ENCODE measurements at regions not wholly inside any gene's neighbourhood (a gene's known extent, or its start where the extent isn't known, plus 50 kb on each side); places are given as distances from the start of the nearest gene placed in this dataset.

GRCh38 chr9:11559001-11559776, 946.4 kb upstream of the PTPRD start:
- Histone ChIP-seq H3K4me3 (no peak overlapping the region), H3K4me1 (no peaks in the 10 kb centered on the region), H3K9me3 (peaks cover 0 to 3% of the 10 kb centered on the region in 2 donors), H3K27ac (no peak overlapping the region), H3K27me3 (no peaks in the 10 kb centered on the region), H3K36me3 (no peaks in the 10 kb centered on the region)
- intact Hi-C loops (cut with DNase I; ENCODE audit: low total_unique reads) (no loop called here), in situ Hi-C loops (cut with MboI; ENCODE audit: low pct_ligation_motif_present in 1 of 4, low pct_unique_long_range_greater_than_20kb in 1 of 4, low sequenced_read_pairs in 3 of 4) (no loop called here)
- TF ChIP-seq CTCF (IDR thresholded peaks at IDR 0.05): no peak
- TF ChIP-seq POLR2AphosphoS5 (IDR thresholded peaks at IDR 0.05): no peak
- no peak for TF ChIP-seq EP300 (IDR thresholded peaks at IDR 0.05; ENCODE audit: low read depth)
- TF ChIP-seq POLR2A (IDR thresholded peaks at IDR 0.05): no peak
- no peak for DNase-seq
- WGBS, 2 donors (ENCODE audit: low coverage in 1 of 2): 42 to 50% methylated on average over 3 of the region's 3 CpGs

DNA sequence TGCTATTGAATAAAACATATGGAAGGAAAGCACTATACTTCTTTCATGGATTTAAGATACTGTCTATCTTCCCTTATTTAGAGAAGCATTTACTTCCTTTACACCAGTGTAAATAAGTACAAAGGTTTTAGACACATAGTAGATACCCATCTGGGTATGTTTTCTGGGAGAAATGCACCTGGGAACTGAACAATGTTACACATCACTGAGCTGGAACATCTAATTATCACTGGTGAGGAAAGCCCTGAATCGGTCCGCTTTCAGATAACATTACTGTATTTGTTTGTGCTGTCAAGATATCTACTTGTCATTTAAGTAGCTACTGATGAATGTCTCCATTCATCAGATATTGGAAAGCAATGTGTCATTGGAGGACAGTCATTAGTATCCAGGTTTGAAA, 964.7 kb upstream of the PTPRD start:
- peaks cover 0 to 3% of the 10 kb centered on the region in 2 donors for H3K9me3 ChIP-seq
- WGBS, 2 donors (ENCODE audit: low coverage in 1 of 2): 92 to 95% methylated on average over 2 of the region's 2 CpGs
- intact Hi-C loops (cut with DNase I; ENCODE audit: low total_unique reads): no loop called here
- TF ChIP-seq POLR2AphosphoS5 (IDR thresholded peaks at IDR 0.05) (no peak), EP300 (IDR thresholded peaks at IDR 0.05; ENCODE audit: low read depth) (no peak), POLR2A (IDR thresholded peaks at IDR 0.05) (no peak), CTCF (IDR thresholded peaks at IDR 0.05) (no peak)
- H3K4me3 ChIP-seq: no peak overlapping the region
- H3K36me3 ChIP-seq: no peaks in the 10 kb centered on the region
- no peaks in the 10 kb centered on the region for H3K4me1 ChIP-seq
- no peaks in the 10 kb centered on the region for H3K27me3 ChIP-seq
- in situ Hi-C loops (cut with MboI; ENCODE audit: low pct_ligation_motif_present in 1 of 4, low pct_unique_long_range_greater_than_20kb in 1 of 4, low sequenced_read_pairs in 3 of 4): no loop called here
- no peak overlapping the region for H3K27ac ChIP-seq
- no peak for DNase-seq

DNA sequence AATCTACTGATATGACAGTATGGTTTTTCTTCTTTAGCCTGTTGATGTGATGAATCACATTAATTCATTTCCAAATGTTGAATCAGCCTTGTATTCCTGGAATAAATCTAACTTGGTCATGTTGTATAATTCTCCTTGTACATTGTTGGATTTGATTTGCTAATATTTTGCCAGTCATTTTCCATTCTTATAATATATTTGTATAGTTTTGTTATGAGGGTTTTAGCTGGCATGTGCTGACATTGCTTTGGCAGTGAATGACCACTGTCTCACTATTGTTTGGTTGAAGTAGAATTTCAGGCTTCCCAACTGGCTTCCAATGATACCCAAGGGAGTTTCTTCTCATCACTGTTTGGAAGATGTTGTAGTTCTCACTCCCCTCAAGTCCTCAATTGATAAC, 983.0 kb upstream of the PTPRD start:
- Histone ChIP-seq H3K4me3 (no peak overlapping the region), H3K27me3 (no peaks in the 10 kb centered on the region), H3K36me3 (no peaks in the 10 kb centered on the region), H3K4me1 (no peaks in the 10 kb centered on the region), H3K9me3 (peaks cover 0 to 5% of the 10 kb centered on the region in 2 donors), H3K27ac (no peak overlapping the region)
- in situ Hi-C loops (cut with MboI; ENCODE audit: low pct_ligation_motif_present in 1 of 4, low pct_unique_long_range_greater_than_20kb in 1 of 4, low sequenced_read_pairs in 3 of 4): no loop called here
- no peak for DNase-seq
- intact Hi-C loops (cut with DNase I; ENCODE audit: low total_unique reads): no loop called here
- TF ChIP-seq EP300 (IDR thresholded peaks at IDR 0.05; ENCODE audit: low read depth) (no peak), POLR2A (IDR thresholded peaks at IDR 0.05) (no peak), POLR2AphosphoS5 (IDR thresholded peaks at IDR 0.05) (no peak), CTCF (IDR thresholded peaks at IDR 0.05) (no peak)

GRCh38 chr9:11618241-11618805, 1005.5 kb upstream of the PTPRD start:
- in situ Hi-C loops (cut with MboI; ENCODE audit: low pct_ligation_motif_present in 1 of 4, low pct_unique_long_range_greater_than_20kb in 1 of 4, low sequenced_read_pairs in 3 of 4) (no loop called here), intact Hi-C loops (cut with DNase I; ENCODE audit: low total_unique reads) (no loop called here)
- DNase-seq: no peak

More at GRCh38 chr9:11618241-11618805, 1005.5 kb upstream of the PTPRD start:
- Histone ChIP-seq H3K9me3 (peaks cover 0 to 3% of the 10 kb centered on the region in 2 donors), H3K4me3 (no peak overlapping the region), H3K4me1 (no peaks in the 10 kb centered on the region), H3K27me3 (no peaks in the 10 kb centered on the region), H3K36me3 (no peaks in the 10 kb centered on the region), H3K27ac (no peak overlapping the region)
- no peak for TF ChIP-seq POLR2A (IDR thresholded peaks at IDR 0.05)
- no peak for TF ChIP-seq CTCF (IDR thresholded peaks at IDR 0.05)
- no peak for TF ChIP-seq POLR2AphosphoS5 (IDR thresholded peaks at IDR 0.05)
- TF ChIP-seq EP300 (IDR thresholded peaks at IDR 0.05; ENCODE audit: low read depth): no peak
- whole genome bisulfite sequencing, 2 donors (ENCODE audit: low coverage in 1 of 2): 90 to 94% methylated on average over 8 to 49 of the region's 49 CpGs

Data from transverse colon (tissue), 4 donors.